Activated CD4-positive, alpha-beta T cell treated with anti-CD3 and anti-CD28 coated beads, Interleukin-2, amount 10 ng/mL, durations not matched to agents 7 days and 5 days (primary cell): ENCODE measurements at regions not wholly inside any gene's neighbourhood (a gene's known extent, or its start where the extent isn't known, plus 50 kb on each side); places are given as distances from the start of the nearest gene placed in this dataset.

ENCODE experiments used
- CTCF ChIA-PET: fragments of 350-600 bp; sonication (Branson Sonifier 250); formaldehyde crosslinking; loops from one replicate; lab custom pipeline; 2021; ENCODE audit warnings: antibody characterized with exemption; lab: Charles Lee
- POLR2A ChIA-PET: fragments of 350-600 bp; sonication (Branson Sonifier 250); formaldehyde crosslinking; loops from one replicate; lab custom pipeline; 2021; ENCODE audit warnings: antibody characterized with exemption; lab: Charles Lee
- DNase-seq: peaks from one replicate; pipeline ENCODE4 v3.0.0-alpha.2; 2020
- H3K27ac Mint-ChIP-seq: one replicate; pipeline ENCODE4 v1.8.0; 2021; ENCODE audit warnings: mild to moderate bottlenecking, moderate library complexity, mixed read lengths
- H3K27me3 Mint-ChIP-seq: one replicate; pipeline ENCODE4 v1.8.0; 2021; ENCODE audit warnings: mixed read lengths
- H3K36me3 Mint-ChIP-seq: one replicate; pipeline ENCODE4 v1.8.0; 2021; ENCODE audit warnings: low read depth, mixed read lengths
- H3K4me1 Mint-ChIP-seq: one replicate; pipeline ENCODE4 v1.8.0; 2021; ENCODE audit warnings: mixed read lengths
- H3K4me3 Mint-ChIP-seq: one replicate; pipeline ENCODE4 v1.8.0; 2021; ENCODE audit warnings: mild to moderate bottlenecking, moderate library complexity, mixed read lengths
- H3K9me3 Mint-ChIP-seq: one replicate; pipeline ENCODE4 v1.8.0; 2021; ENCODE audit warnings: mixed read lengths

DNA sequence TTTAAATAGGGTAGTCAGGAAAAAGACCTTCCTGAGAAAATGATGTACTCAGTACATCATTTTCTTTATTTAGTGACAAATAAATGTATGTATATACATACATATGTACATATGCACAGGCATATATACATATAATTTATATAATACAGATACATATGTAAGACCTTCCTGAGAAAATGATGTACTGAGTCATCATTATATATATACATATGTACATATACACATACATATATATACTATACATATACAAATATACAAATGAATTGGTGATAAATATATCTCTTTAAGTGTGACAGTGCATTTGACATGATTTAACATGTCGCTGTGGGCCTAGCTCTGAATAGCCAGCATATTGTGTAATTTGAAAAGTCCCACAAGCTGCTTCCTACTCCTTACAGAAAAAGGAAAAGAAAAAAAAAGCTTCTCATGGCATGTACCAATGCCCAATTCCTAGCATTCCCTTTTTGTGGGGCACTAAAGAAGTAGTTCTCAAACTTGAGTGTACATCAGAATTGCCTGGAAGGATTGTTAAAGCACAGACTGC lies 208.1 kb upstream of the UMPS start:
- no peaks in the 10 kb centered on the region for H3K9me3 Mint-ChIP-seq
- H3K36me3 Mint-ChIP-seq = no peaks in the 10 kb centered on the region
- POLR2A ChIA-PET = interaction anchor here (0.6 kb wide), 1 partner anchor 9 kb away, joined by 3 read pairs; no protein-coding TSS in a partner anchor
- no peak overlapping the region for H3K27ac Mint-ChIP-seq
- CTCF ChIA-PET = no interaction called here
- no peak for DNase-seq
- H3K27me3 Mint-ChIP-seq = peaks cover 19% of the 10 kb centered on the region
- H3K4me1 Mint-ChIP-seq = no peaks in the 10 kb centered on the region
- no peak overlapping the region for H3K4me3 Mint-ChIP-seq

- Mint-ChIP-seq H3K4me1 (no peaks in the 10 kb centered on the region), H3K27me3 (peaks cover 18% of the 10 kb centered on the region), H3K9me3 (no peaks in the 10 kb centered on the region), H3K4me3 (no peak overlapping the region), H3K36me3 (no peaks in the 10 kb centered on the region), H3K27ac (no peak overlapping the region)
- ChIA-PET CTCF (no interaction called here), POLR2A (no interaction called here)
- no peak for DNase-seq
Observed at GRCh38 chr3:124526601-124527000, 203.7 kb upstream of the UMPS start.

DNA sequence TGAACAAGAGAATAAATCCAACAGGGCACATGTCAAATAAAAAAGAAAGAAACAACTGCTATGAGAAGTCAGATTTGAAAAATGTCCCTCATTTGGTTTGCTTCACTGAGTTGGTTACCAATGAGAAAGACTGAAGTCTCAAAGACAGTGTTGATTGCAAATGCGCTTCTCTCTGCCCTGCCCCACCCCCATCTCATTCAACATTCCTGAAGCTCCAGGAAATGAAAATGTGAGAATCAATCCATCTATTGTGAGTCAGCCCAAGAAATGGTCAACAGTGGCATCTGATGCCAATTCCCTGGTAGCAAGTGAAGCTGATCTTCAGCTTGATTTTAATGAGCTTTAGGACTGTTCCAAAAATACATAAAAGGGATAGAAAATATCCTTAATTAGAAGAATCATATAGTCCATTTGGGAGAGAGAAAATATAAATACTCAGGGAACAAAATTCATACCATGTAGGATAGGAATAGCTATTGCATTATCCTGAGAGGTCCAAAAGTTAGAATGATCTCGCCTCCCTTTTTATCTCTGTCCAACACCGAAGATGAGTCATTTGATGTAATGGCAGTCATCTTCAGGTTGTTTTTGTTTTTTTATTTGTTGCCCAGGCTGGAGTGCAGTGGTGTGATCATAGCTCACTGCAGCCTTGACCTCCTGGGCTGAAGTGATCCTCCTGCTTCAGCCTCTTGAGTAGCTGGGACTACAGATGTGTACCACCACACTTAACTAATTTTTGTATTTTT lies 200.3 kb upstream of the UMPS start:
- Mint-ChIP-seq H3K9me3 (no peaks in the 10 kb centered on the region), H3K27me3 (peaks cover 24% of the 10 kb centered on the region), H3K36me3 (no peaks in the 10 kb centered on the region), H3K27ac (no peak overlapping the region), H3K4me3 (no peak overlapping the region), H3K4me1 (no peaks in the 10 kb centered on the region)
- no peak for DNase-seq
- POLR2A ChIA-PET = no interaction called here
- CTCF ChIA-PET = no interaction called here

DNA sequence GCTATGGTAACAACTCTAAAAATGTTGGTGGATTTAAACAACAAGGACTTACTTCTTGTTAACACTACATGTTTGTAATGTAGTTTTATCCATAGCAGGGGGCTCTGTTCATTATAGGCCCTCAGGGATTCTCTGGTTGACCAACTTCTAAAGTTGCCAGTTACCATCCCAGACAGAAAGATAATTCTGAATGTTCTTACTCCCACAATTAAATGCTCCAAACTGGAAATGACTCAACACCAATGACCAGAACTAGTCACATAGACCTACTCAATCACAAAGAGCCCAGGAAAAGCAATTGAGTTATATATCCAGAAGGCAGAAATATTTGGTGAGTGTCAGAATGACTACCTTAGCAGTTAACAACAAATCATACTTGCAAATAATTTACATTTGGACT lies 199.3 kb upstream of the UMPS start:
- Mint-ChIP-seq H3K27ac (no peak overlapping the region), H3K4me1 (no peaks in the 10 kb centered on the region), H3K4me3 (no peak overlapping the region), H3K9me3 (no peaks in the 10 kb centered on the region), H3K27me3 (peaks cover 29% of the 10 kb centered on the region), H3K36me3 (no peaks in the 10 kb centered on the region)
- no peak for DNase-seq
- ChIA-PET CTCF (no interaction called here), POLR2A (no interaction called here)

GRCh38 chr3:124532071-124532470 lies 198.2 kb upstream of the UMPS start:
- Mint-ChIP-seq H3K36me3 (no peaks in the 10 kb centered on the region), H3K27ac (no peak overlapping the region), H3K27me3 (peaks cover 25% of the 10 kb centered on the region), H3K4me3 (no peak overlapping the region), H3K4me1 (no peaks in the 10 kb centered on the region), H3K9me3 (no peaks in the 10 kb centered on the region)
- ChIA-PET POLR2A (no interaction called here), CTCF (no interaction called here)
- DNase-seq = no peak

DNA sequence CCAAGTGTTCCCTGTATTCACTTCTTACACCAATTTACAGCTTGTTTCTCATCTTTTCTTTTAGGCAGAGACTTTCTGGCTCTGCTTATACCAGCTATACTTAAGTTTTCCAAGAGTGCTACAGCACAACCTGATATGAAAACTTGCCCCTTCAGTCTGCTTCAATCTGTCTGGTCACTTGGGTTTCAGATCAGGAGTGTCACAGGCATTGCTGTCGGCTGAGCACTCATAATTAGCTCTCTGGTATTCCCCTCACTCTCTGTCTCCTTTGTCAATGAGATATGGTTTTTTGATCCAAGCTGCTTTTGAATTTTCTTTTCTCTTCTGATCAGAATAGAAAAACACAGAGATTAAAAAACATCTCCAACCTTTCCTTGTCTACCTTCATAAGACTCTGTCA lies 194.9 kb upstream of the UMPS start:
- Mint-ChIP-seq H3K4me3 (no peak overlapping the region), H3K27me3 (peaks cover 25% of the 10 kb centered on the region), H3K4me1 (no peaks in the 10 kb centered on the region), H3K36me3 (no peaks in the 10 kb centered on the region), H3K27ac (no peak overlapping the region), H3K9me3 (no peaks in the 10 kb centered on the region)
- CTCF ChIA-PET = interaction anchor here (0.6 to 1.7 kb wide), 2 partner anchors 15 to 1699 kb away, joined by 3 to 5 read pairs; no protein-coding TSS in a partner anchor
- POLR2A ChIA-PET = no interaction called here
- DNase-seq = no peak

DNA sequence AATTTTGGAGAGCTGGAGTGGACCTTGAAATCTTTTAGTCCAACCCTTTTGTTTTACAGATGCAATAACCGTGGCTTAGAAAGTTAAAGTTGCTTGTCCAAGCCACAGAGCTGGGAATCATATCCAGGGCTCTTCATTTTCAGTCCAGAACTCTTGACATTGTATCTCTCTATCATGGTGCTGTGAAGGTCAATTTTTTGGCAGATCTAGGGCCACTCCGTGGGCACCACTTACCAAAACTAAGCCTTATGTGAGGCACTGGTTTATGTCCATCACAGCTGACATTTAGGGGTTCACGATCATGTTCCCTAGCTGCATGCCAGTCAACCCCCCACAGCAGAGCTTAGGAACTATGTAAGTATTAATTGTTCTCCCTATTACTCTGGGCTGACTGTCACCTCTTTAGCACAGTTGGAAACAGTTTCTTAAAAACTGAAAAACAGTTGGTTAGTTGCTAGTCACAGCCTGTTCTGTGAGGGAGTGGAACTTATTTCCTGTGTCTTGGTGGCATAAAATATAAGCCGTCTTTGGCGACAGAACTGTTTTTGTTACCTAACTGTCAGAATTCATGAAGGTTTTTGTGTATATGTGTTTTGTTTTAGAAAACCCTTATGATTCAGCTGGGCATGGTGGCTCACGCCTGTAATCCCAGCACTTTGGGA lies 189.6 kb upstream of the UMPS start:
- CTCF ChIA-PET = interaction anchor here (0.7 to 2.0 kb wide), 2 partner anchors 7 to 10 kb away, joined by 3 to 5 read pairs; no protein-coding TSS in a partner anchor

GRCh38 chr3:124542214-124542869 lies 187.9 kb upstream of the UMPS start:
- Mint-ChIP-seq H3K27ac (no peak overlapping the region), H3K4me3 (no peak overlapping the region), H3K4me1 (no peaks in the 10 kb centered on the region), H3K36me3 (no peaks in the 10 kb centered on the region), H3K9me3 (no peaks in the 10 kb centered on the region), H3K27me3 (peaks cover 28% of the 10 kb centered on the region)
- ChIA-PET POLR2A (no interaction called here), CTCF (interaction anchor here (1.0 kb wide), 1 partner anchor 101 kb away, joined by 3 read pairs; no protein-coding TSS in a partner anchor)
- DNase-seq = no peak

More for the DNA sequence above, 189.6 kb upstream of the UMPS start:
- POLR2A ChIA-PET = no interaction called here
- peaks cover 21% of the 10 kb centered on the region for H3K27me3 Mint-ChIP-seq
- H3K9me3 Mint-ChIP-seq = no peaks in the 10 kb centered on the region
- H3K4me3 Mint-ChIP-seq = no peak overlapping the region
- no peaks in the 10 kb centered on the region for H3K36me3 Mint-ChIP-seq
- DNase-seq = no peak
- H3K27ac Mint-ChIP-seq = no peak overlapping the region
- H3K4me1 Mint-ChIP-seq = no peaks in the 10 kb centered on the region

- ChIA-PET POLR2A (no interaction called here), CTCF (interaction anchor here (3.2 kb wide), 1 partner anchor 14 kb away, joined by 15 read pairs; no protein-coding TSS in a partner anchor)
- Mint-ChIP-seq H3K4me3 (no peak overlapping the region), H3K27ac (no peak overlapping the region), H3K9me3 (no peaks in the 10 kb centered on the region), H3K4me1 (no peaks in the 10 kb centered on the region), H3K27me3 (peaks cover 46% of the 10 kb centered on the region), H3K36me3 (no peaks in the 10 kb centered on the region)
- DNase-seq = no peak
Observed at GRCh38 chr3:124545891-124546290, 184.4 kb upstream of the UMPS start.

DNA sequence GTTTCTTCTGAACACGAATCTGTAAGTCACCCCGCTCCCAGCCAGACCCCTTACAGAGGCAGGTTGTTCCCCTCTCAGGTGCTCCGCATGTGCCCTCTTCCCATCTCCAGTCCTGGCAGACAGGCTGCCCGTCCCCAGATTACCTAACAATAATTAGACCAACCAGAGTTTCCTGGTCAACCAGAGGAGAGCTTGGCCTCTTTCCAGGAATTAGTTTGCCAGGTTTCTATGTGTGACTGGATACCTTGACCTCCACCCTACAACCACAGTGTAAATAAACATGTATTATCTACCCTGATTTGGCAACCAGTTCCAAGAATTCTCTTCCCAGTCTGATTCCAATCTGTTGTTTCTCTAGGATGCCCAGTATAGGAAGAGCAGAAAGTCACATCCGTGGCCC lies 178.0 kb upstream of the UMPS start:
- DNase-seq = no peak
- ChIA-PET POLR2A (no interaction called here), CTCF (no interaction called here)
- peaks cover 69% of the 10 kb centered on the region for H3K27me3 Mint-ChIP-seq
- no peaks in the 10 kb centered on the region for H3K36me3 Mint-ChIP-seq
- H3K4me3 Mint-ChIP-seq = no peak overlapping the region
- no peak overlapping the region for H3K27ac Mint-ChIP-seq
- peaks cover 11% of the 10 kb centered on the region for H3K4me1 Mint-ChIP-seq
- H3K9me3 Mint-ChIP-seq = no peaks in the 10 kb centered on the region

DNA sequence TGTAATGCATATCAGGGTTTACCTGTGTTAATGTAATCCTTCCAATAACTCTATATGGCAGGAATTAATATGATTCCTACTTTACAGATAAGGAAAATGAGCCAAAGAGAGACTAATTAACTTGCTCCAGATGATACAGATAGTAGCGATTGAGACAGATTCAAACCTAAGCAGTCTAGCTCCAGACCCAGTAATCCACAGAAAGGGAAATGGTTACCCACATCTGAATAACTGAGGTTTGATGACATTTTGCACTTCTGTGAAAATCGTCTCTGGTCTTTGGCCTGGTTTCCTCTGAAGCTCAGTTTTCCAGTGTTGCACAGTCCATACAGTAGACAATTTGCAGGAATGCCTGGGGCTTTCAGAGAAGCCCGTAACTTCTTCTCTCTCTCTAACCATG lies 177.1 kb upstream of the UMPS start:
- Mint-ChIP-seq H3K27ac (no peak overlapping the region), H3K36me3 (no peaks in the 10 kb centered on the region), H3K4me3 (no peak overlapping the region), H3K4me1 (peaks cover 11% of the 10 kb centered on the region), H3K27me3 (peaks cover 73% of the 10 kb centered on the region), H3K9me3 (no peaks in the 10 kb centered on the region)
- CTCF ChIA-PET = no interaction called here
- peak; percentile 17 for DNase-seq
- POLR2A ChIA-PET = no interaction called here

DNA sequence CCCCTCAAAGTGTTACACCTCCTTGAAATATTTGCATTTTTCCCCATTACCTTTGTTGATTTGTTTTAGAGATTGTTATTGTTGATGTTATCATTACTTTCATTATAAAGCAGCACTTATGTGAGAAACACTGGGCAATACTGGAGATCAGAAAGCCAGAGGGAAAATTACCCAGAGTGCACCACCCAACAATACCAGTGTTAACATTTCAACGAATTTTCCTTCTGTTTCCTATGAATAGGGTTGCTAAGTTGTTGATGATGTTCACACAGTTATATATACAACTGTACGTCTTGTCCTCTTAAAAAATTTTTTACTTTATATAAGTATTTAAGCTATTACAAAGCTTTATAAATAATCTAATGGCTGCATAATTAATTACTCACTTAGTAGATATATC lies 173.6 kb upstream of the UMPS start:
- Mint-ChIP-seq H3K36me3 (no peaks in the 10 kb centered on the region), H3K4me1 (peaks cover 11% of the 10 kb centered on the region), H3K27me3 (peaks cover 77% of the 10 kb centered on the region), H3K27ac (no peak overlapping the region), H3K9me3 (no peaks in the 10 kb centered on the region), H3K4me3 (no peak overlapping the region)
- DNase-seq = no peak
- ChIA-PET POLR2A (no interaction called here), CTCF (no interaction called here)
